ENCODE measurements at regions not wholly inside any gene's neighbourhood (a gene's known extent, or its start where the extent isn't known, plus 50 kb on each side); places are given as distances from the start of the nearest gene placed in this dataset.

- H4K8ac ChIP-seq (ENCODE audit: low read depth, low read length): no peak overlapping the region
- H3K23ac ChIP-seq (ENCODE audit: low read length): no peak overlapping the region
- no peak for DNase-seq
- no peaks in the 10 kb centered on the region for H3K79me2 ChIP-seq (ENCODE audit: control insufficient read depth, insufficient read depth, low read length, poor library complexity)
- no peak overlapping the region for H4K12ac ChIP-seq (ENCODE audit: low read depth, low read length)
- H3K4ac ChIP-seq (ENCODE audit: low read depth, low read length): no peak overlapping the region
- no peak overlapping the region for H3K27ac ChIP-seq (ENCODE audit: low read depth, low read length)
- H3K4me3 ChIP-seq (ENCODE audit: low read depth, low read length): no peak overlapping the region
- H3K27me3 ChIP-seq (ENCODE audit: insufficient read depth, low read length): no peaks in the 10 kb centered on the region
- peaks cover 0 to 4% of the 10 kb centered on the region in 2 experiments for H3K4me1 ChIP-seq (ENCODE audit: control insufficient read depth in 1 of 2, insufficient read depth in 2 of 2, low read length in 2 of 2)
- no peak overlapping the region for H3K14ac ChIP-seq (ENCODE audit: low read length)
- H3K79me1 ChIP-seq (ENCODE audit: low read length): no peaks in the 10 kb centered on the region
- no peaks in the 10 kb centered on the region for H3K9me3 ChIP-seq (ENCODE audit: insufficient read depth, low read depth, low read length)
- no peak overlapping the region for H2AK5ac ChIP-seq (ENCODE audit: low read length)
- H3K4me2 ChIP-seq (ENCODE audit: low read length): peak overlapping the region; percentile 40
- no peak overlapping the region for H2BK5ac ChIP-seq (ENCODE audit: low read depth, low read length, poor library complexity)
- H3K36me3 ChIP-seq (ENCODE audit: control insufficient read depth in 1 of 2, insufficient read depth in 2 of 2, low read length in 2 of 2): no peaks in the 10 kb centered on the region
- no peak overlapping the region for H3K18ac ChIP-seq (ENCODE audit: low read length)
- no peak overlapping the region for H2BK12ac ChIP-seq (ENCODE audit: low read length)
- no peak overlapping the region for H2AFZ ChIP-seq (ENCODE audit: insufficient read depth, low read length, poor library complexity)
- H4K91ac ChIP-seq (ENCODE audit: low read depth, low read length): no peak overlapping the region
- WGBS (ENCODE audit: extremely low coverage, insufficient coverage, insufficient read length): no CpG with 5 or more reads among the region's 6 CpGs
- H3K9ac ChIP-seq (ENCODE audit: low read length): no peak overlapping the region
- no peak overlapping the region for H2BK120ac ChIP-seq (ENCODE audit: insufficient read depth, low read length, poor library complexity)
Measured at GRCh38 chr4:159428975-159429692, 326.3 kb downstream of the RAPGEF2 start.

GRCh38 chr4:159429693-159430035 is 326.8 kb downstream of the RAPGEF2 start:
- H3K9me3 ChIP-seq (ENCODE audit: insufficient read depth, low read depth, low read length): no peaks in the 10 kb centered on the region
- no peak overlapping the region for H2BK12ac ChIP-seq (ENCODE audit: low read length)
- H3K4me3 ChIP-seq (ENCODE audit: low read depth, low read length): no peak overlapping the region
- H2AFZ ChIP-seq (ENCODE audit: insufficient read depth, low read length, poor library complexity): no peak overlapping the region
- H3K4me1 ChIP-seq (ENCODE audit: control insufficient read depth in 1 of 2, insufficient read depth in 2 of 2, low read length in 2 of 2): peaks cover 0 to 5% of the 10 kb centered on the region in 2 experiments
- H3K79me1 ChIP-seq (ENCODE audit: low read length): no peaks in the 10 kb centered on the region
- H4K8ac ChIP-seq (ENCODE audit: low read depth, low read length): no peak overlapping the region
- H3K79me2 ChIP-seq (ENCODE audit: control insufficient read depth, insufficient read depth, low read length, poor library complexity): no peaks in the 10 kb centered on the region
- H3K27ac ChIP-seq (ENCODE audit: low read depth, low read length): no peak overlapping the region
- no peak overlapping the region for H3K18ac ChIP-seq (ENCODE audit: low read length)
- no peak overlapping the region for H4K12ac ChIP-seq (ENCODE audit: low read depth, low read length)
- no peaks in the 10 kb centered on the region for H3K27me3 ChIP-seq (ENCODE audit: insufficient read depth, low read length)
- no peak overlapping the region for H2BK120ac ChIP-seq (ENCODE audit: insufficient read depth, low read length, poor library complexity)
- H3K9ac ChIP-seq (ENCODE audit: low read length): no peak overlapping the region
- no peak for DNase-seq
- H3K14ac ChIP-seq (ENCODE audit: low read length): no peak overlapping the region
- no peak overlapping the region for H3K4me2 ChIP-seq (ENCODE audit: low read length)
- no peak overlapping the region for H2BK5ac ChIP-seq (ENCODE audit: low read depth, low read length, poor library complexity)
- no peak overlapping the region for H3K4ac ChIP-seq (ENCODE audit: low read depth, low read length)
- no CpG with 5 or more reads among the region's 3 CpGs for WGBS (ENCODE audit: extremely low coverage, insufficient coverage, insufficient read length)
- H3K36me3 ChIP-seq (ENCODE audit: control insufficient read depth in 1 of 2, insufficient read depth in 2 of 2, low read length in 2 of 2): no peaks in the 10 kb centered on the region
- H3K23ac ChIP-seq (ENCODE audit: low read length): no peak overlapping the region
- H2AK5ac ChIP-seq (ENCODE audit: low read length): no peak overlapping the region
- no peak overlapping the region for H4K91ac ChIP-seq (ENCODE audit: low read depth, low read length)

- no peak overlapping the region for H4K91ac ChIP-seq (ENCODE audit: low read depth, low read length)
- H3K27ac ChIP-seq (ENCODE audit: low read depth, low read length): no peak overlapping the region
Measured at GRCh38 chr4:159430896-159431295, 328.0 kb downstream of the RAPGEF2 start.

GRCh38 chr4:159432436-159432835 is 329.6 kb downstream of the RAPGEF2 start:
- H4K8ac ChIP-seq (ENCODE audit: low read depth, low read length): no peak overlapping the region
- no peak overlapping the region for H3K9ac ChIP-seq (ENCODE audit: low read length)

More at GRCh38 chr4:159430896-159431295, 328.0 kb downstream of the RAPGEF2 start:
- Histone ChIP-seq H3K79me2 (ENCODE audit: control insufficient read depth, insufficient read depth, low read length, poor library complexity) (no peaks in the 10 kb centered on the region), H3K9ac (ENCODE audit: low read length) (no peak overlapping the region), H4K8ac (ENCODE audit: low read depth, low read length) (no peak overlapping the region), H3K9me3 (ENCODE audit: insufficient read depth, low read depth, low read length) (no peaks in the 10 kb centered on the region), H3K79me1 (ENCODE audit: low read length) (no peaks in the 10 kb centered on the region), H3K23ac (ENCODE audit: low read length) (no peak overlapping the region), H2AFZ (ENCODE audit: insufficient read depth, low read length, poor library complexity) (no peak overlapping the region), H2BK12ac (ENCODE audit: low read length) (no peak overlapping the region), H2BK5ac (ENCODE audit: low read depth, low read length, poor library complexity) (no peak overlapping the region), H3K36me3 (ENCODE audit: control insufficient read depth in 1 of 2, insufficient read depth in 2 of 2, low read length in 2 of 2) (no peaks in the 10 kb centered on the region), H3K4ac (ENCODE audit: low read depth, low read length) (no peak overlapping the region), H4K12ac (ENCODE audit: low read depth, low read length) (no peak overlapping the region), H2AK5ac (ENCODE audit: low read length) (no peak overlapping the region), H3K4me3 (ENCODE audit: low read depth, low read length) (no peak overlapping the region), H3K4me2 (ENCODE audit: low read length) (no peak overlapping the region), H3K14ac (ENCODE audit: low read length) (no peak overlapping the region), H3K18ac (ENCODE audit: low read length) (no peak overlapping the region), H3K27me3 (ENCODE audit: insufficient read depth, low read length) (no peaks in the 10 kb centered on the region), H3K4me1 (ENCODE audit: control insufficient read depth in 1 of 2, insufficient read depth in 2 of 2, low read length in 2 of 2) (peaks cover 0 to 9% of the 10 kb centered on the region in 2 experiments), H2BK120ac (ENCODE audit: insufficient read depth, low read length, poor library complexity) (no peak overlapping the region)
- DNase-seq: no peak
- no CpG with 5 or more reads among the region's 5 CpGs for WGBS (ENCODE audit: extremely low coverage, insufficient coverage, insufficient read length)

More at GRCh38 chr4:159432436-159432835, 329.6 kb downstream of the RAPGEF2 start:
- Histone ChIP-seq H3K36me3 (ENCODE audit: control insufficient read depth in 1 of 2, insufficient read depth in 2 of 2, low read length in 2 of 2) (no peaks in the 10 kb centered on the region), H3K79me2 (ENCODE audit: control insufficient read depth, insufficient read depth, low read length, poor library complexity) (no peaks in the 10 kb centered on the region), H2BK120ac (ENCODE audit: insufficient read depth, low read length, poor library complexity) (no peak overlapping the region), H3K4me1 (ENCODE audit: control insufficient read depth in 1 of 2, insufficient read depth in 2 of 2, low read length in 2 of 2) (peaks cover 0 to 9% of the 10 kb centered on the region in 2 experiments), H3K14ac (ENCODE audit: low read length) (no peak overlapping the region), H2BK12ac (ENCODE audit: low read length) (no peak overlapping the region), H3K23ac (ENCODE audit: low read length) (no peak overlapping the region), H3K27me3 (ENCODE audit: insufficient read depth, low read length) (no peaks in the 10 kb centered on the region), H4K12ac (ENCODE audit: low read depth, low read length) (no peak overlapping the region), H3K18ac (ENCODE audit: low read length) (no peak overlapping the region), H2AFZ (ENCODE audit: insufficient read depth, low read length, poor library complexity) (no peak overlapping the region), H3K9me3 (ENCODE audit: insufficient read depth, low read depth, low read length) (no peaks in the 10 kb centered on the region), H2BK5ac (ENCODE audit: low read depth, low read length, poor library complexity) (no peak overlapping the region), H4K91ac (ENCODE audit: low read depth, low read length) (no peak overlapping the region), H3K4ac (ENCODE audit: low read depth, low read length) (no peak overlapping the region), H3K4me3 (ENCODE audit: low read depth, low read length) (no peak overlapping the region), H2AK5ac (ENCODE audit: low read length) (no peak overlapping the region), H3K79me1 (ENCODE audit: low read length) (no peaks in the 10 kb centered on the region), H3K4me2 (ENCODE audit: low read length) (no peak overlapping the region), H3K27ac (ENCODE audit: low read depth, low read length) (no peak overlapping the region)
- WGBS (ENCODE audit: extremely low coverage, insufficient coverage, insufficient read length): no CpG with 5 or more reads among the region's 3 CpGs
- DNase-seq: no peak
